NCI-H774 (cell line): ENCODE measurements at regions not wholly inside any gene's neighbourhood (a gene's known extent, or its start where the extent isn't known, plus 50 kb on each side); places are given as distances from the start of the nearest gene placed in this dataset.

Source experiments
- DNase-seq: peaks from one replicate; lab custom pipeline; 2025; lab: John Stamatoyannopoulos, UW

GRCh38 chr2:238654479-238655197 is 193.2 kb upstream of the TWIST2 start:
- DNase-seq = no peak

DNA sequence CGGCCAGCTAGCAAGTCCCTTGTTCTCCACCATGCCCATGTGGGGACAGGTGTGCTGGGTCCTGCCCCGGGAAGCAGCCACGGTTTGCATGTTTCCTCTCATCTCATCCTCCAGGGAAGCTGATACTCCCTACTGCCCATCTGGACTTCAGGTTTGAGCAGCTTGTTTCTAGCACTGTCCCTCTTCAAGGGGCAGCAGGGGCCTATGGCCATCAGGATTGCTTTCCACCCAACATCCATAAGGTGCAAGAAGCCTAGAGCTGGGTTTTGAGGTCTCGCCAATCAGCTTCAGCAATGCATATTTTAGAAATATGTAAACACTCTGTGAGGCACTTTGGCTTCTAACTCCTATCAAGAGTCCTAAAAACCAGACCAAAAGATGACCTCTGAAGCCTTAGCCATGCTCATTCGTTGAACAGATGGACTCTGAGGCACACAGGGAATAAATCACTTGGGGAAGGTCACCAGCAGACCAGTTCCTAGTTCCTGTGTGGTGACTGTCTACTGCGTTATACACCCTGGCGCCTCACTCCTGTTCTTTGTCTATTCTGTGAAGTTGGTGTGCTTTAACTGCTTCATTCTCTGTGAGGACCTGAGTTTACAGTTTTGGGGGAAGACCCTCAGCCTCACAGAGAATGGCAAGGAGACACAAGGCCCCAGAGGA is 192.6 kb upstream of the TWIST2 start:
- DNase-seq = no peak

- DNase-seq = no peak
These were observed 191.7 kb upstream of the TWIST2 start for GRCh38 chr2:238655974-238656722.

GRCh38 chr2:238657132-238658053 is 190.5 kb upstream of the TWIST2 start:
- DNase-seq = no peak

GRCh38 chr2:238658054-238658407 is 189.9 kb upstream of the TWIST2 start:
- no peak for DNase-seq

DNA sequence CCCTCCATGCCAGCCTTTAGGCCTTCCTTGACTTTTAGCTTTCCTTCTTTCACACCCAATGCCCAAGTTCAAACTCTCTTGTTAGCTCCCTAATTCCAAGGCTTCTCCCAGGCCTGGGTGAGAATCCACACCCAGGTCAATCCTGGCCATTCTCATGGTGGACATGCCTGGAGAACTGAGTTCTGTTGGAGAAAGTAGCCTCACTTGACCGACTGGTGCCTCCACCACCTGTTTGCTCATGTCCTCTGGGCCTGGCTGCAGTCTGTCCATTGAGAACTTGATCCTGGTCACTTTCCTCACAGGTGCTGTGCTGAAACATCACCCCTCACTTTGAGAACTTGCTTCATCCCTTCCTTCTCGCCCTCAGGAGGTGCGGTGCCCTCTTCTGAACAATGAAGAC is 189.1 kb upstream of the TWIST2 start:
- no peak for DNase-seq

GRCh38 chr2:238659231-238659630 is 188.7 kb upstream of the TWIST2 start:
- DNase-seq = no peak

DNA sequence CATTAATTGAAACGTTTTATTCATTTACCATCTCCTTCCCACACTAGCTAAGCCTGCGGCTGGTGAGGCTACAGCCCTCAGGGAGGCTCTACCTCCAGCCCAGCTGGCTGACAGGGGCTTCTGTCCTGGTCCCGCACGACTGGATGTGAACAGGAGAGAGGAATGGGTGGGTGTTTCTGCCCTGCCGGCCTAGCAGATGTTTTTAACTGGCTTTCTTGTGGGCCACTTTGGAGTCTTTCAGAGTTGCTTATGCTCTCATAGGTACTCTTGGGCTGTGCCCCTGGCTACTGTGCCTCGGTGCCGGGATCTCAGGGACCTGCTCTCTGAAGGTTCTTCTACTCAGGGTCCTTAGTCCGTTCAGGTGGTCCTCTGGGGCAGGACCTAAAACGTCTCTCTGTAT is 184.3 kb upstream of the TWIST2 start:
- no peak for DNase-seq

DNA sequence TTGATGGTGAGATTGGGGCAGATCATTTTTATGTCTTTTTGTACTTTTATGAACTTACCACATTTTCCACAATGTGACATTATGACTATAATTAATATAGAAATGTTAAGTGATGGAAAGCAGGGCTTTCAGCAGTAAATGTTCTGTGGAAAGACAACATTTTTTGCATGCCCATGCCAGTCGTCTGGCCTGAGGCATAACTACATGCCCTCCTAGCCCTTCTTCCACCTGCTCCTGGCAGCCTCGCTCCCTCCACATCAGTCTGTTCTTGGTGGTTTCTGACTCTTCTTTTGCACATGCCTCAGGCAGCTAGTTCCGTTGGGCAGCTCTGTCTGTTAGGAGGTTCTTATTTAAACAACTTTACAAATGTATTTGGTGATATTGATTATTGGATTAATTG is 182.0 kb upstream of the TWIST2 start:
- no peak for DNase-seq

DNA sequence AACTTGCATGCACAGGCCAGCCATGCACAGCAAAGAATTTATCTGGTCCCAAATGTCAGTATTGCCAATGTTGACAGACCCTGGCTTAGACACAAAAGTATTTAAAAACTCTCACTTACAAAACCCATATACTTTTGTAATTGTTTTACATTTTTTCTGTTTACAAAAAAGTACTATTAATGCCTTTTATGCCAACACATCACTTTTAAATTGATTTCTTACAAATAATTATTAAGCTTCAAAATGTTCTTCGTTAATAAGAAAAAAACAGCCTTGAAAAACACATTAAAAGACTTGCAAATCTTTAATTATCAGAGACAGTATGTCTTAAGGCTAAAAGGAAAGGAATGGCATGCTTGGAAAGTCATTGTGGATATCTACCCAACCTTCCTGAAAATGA is 181.3 kb upstream of the TWIST2 start:
- DNase-seq = no peak

DNA sequence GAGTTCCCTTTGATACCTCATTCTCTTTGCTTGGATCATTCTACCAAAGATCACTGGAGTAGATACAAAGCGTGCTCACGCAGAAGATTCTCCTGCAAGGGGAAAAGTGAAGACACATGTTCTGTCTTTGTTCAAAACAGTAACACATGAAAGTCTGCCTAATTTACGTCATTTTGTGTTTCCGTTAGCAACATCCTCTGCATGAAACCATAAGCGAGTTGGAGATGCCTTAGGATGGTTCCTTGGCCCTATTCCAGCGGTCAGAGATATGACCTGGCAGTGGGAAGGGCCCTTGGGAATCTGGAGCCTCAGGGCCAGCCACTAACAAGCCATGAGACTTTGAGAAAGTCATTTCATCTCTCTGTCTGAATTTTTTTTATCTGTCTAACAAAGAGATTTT is 180.9 kb upstream of the TWIST2 start:
- no peak for DNase-seq

GRCh38 chr2:238667639-238668038 is 180.2 kb upstream of the TWIST2 start:
- DNase-seq = no peak

DNA sequence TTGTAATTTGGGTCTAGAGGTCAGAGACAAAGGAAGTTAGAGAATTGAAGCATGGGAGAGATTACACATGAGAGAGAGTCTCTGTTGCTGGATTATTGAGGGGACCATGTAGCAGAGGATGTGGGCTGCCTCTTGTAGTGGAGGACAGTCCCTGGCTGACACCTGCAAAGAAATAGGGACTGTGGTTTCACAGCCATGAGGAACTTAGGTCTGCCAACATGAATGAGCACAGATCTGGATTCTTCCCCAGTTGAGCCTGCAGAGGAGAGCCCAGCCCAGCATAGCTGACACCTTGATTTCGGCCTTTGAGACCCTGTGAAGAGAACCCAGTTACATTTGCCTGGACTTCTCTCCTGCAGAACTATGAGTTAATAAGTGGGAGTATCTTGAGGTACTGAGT is 179.5 kb upstream of the TWIST2 start:
- DNase-seq = no peak

DNA sequence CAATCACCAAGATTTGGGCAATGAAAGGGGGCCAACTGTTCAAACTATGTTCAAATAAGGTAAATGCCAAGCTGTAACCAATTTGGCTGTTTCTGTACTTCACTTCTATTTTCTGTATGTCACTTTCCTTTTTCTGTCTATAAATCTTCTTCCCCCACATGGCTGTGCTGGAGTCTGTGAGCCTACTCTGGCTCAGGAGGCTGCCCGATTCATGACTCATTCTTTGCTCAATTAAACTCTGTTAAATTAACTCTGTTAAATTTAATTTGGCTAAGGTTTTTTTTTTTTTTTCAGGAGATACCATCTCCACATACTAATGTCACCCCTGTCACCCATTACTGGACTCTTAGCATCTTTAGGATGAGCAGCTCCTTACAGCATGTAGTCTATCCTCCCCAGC is 178.8 kb upstream of the TWIST2 start:
- no peak for DNase-seq

- no peak for DNase-seq
These were observed 178.3 kb upstream of the TWIST2 start for GRCh38 chr2:238669581-238670080.

DNA sequence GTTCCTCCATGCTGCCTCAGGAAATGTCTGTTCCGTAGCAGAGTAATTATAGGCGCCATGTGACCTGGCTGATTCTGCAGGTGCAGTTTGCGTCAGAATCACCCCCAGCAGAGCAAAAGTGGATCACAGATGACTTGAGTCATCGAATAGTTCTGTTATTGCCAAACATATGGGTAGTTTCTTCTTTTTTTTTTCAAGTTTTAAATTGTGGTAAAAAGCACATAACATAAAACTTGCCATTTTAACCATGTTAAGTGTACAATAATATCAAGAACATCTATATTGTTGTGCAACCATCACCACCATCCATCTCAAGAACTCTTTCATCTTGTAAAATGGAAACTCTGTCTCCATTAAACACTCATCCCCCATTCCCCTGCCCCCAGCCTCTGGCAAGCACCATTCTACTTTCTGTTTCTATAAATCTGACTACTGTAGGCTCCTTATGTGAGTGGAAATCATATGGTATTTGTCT is 177.7 kb upstream of the TWIST2 start:
- DNase-seq = no peak

GRCh38 chr2:238682536-238682935 is 165.3 kb upstream of the TWIST2 start:
- DNase-seq = no peak

GRCh38 chr2:238684362-238685326 is 163.2 kb upstream of the TWIST2 start:
- DNase-seq = no peak

DNA sequence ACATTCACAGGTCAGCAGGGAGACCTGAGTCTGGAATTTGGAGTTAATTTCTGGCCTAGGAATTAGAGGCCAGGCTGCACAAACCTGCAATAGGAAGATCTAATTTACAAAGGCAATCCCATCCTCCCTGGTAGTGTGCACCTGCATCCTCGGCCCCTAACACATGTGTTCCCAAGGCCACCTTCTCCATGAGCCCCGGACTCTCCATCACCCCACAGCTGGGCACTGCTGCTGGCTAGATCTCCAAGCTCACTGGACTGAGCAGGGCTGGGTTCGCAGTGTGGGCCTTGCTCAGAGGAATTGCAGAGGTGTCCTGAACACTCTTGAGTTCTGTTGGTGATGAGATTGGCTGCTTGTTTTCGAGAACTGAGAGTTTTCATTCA is 162.6 kb upstream of the TWIST2 start:
- no peak for DNase-seq

DNA sequence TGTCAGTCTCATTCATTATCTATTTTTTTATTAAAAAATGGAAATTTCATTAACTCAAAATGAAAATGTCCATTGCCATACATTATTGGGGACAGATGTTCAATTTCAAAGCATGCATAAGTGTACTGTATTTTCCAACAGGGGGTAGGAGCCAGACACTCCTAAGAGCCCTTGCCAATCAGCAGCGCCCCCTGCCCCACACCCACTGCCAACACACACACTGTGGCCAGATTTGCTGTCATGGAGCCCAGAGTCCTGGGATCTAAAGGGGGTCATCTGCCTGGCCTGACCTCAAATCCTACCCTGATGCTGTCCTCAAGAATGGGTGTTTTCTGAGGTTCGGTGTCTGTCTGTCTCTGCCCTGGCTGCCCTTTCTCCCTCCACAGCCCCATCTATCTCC is 162.2 kb upstream of the TWIST2 start:
- DNase-seq = no peak

- no peak for DNase-seq
These were observed 161.7 kb upstream of the TWIST2 start for GRCh38 chr2:238686223-238686622.
